Tibial nerve (tissue), 4 donors: ENCODE measurements at regions not wholly inside any gene's neighbourhood (a gene's known extent, or its start where the extent isn't known, plus 50 kb on each side); places are given as distances from the start of the nearest gene placed in this dataset.

Experiments used
- DNase-seq, 2 donors: peaks; one replicate each; pipeline ENCODE4 v3.0.0-alpha.2; 2019; ENCODE audit warnings: low spot score in 2 of 2
- H3K27ac ChIP-seq, 4 donors: fragments of 200-600 bp; sonication (generic) in 3 of 4; one replicate each; pipeline ENCODE4 v1.5.1; 2017 to 2019; ENCODE audit warnings: mild to moderate bottlenecking in 1 of 4
- H3K27me3 ChIP-seq, 2 donors: fragments of 200-600 bp; sonication (generic) in 1 of 2; one replicate each; pipeline versions ENCODE4 v1.5.1 to v1.6.0; 2017 to 2019
- H3K36me3 ChIP-seq, 3 donors: fragments of 200-600 bp; sonication (generic); one replicate each; pipeline ENCODE4 v1.5.1; 2018 to 2019
- H3K4me1 ChIP-seq, 4 donors: fragments of 200-600 bp; sonication (generic) in 3 of 4; one replicate each; pipeline ENCODE4 v1.5.1; 2017 to 2019
- H3K4me3 ChIP-seq, 4 donors: fragments of 200-600 bp; sonication (generic) in 3 of 4; one replicate each; pipeline ENCODE4 v1.5.1; 2017 to 2019; ENCODE audit warnings: mild to moderate bottlenecking in 1 of 4, moderate library complexity in 1 of 4
- H3K9me3 ChIP-seq, 4 donors: fragments of 200-600 bp; sonication (generic) in 3 of 4; one replicate each; pipeline ENCODE4 v1.5.1; 2017 to 2019
- EP300 ChIP-seq, 2 donors: sonication (generic); formaldehyde crosslinking; IDR thresholded peaks; one replicate each; pipeline ENCODE4 v1.6.1; 2017; ENCODE audit warnings: antibody characterized with exemption in 2 of 2, mild to moderate bottlenecking in 1 of 2
- POLR2A ChIP-seq, 2 donors: fragments of 450-650 bp; IDR thresholded peaks; one replicate each; pipeline ENCODE4 v1.6.1; 2017; ENCODE audit warnings: antibody characterized with exemption in 2 of 2, mild to moderate bottlenecking in 2 of 2, moderate library complexity in 2 of 2
- WGBS, 2 donors: methylation state at CpG; one replicate each; pipeline ENCODE4 v1.1.5; 2018; 5-methylcytosine and 5-hydroxymethylcytosine counted together
- TF ChIP-seq, protein P1 (sequence below), 5 experiments: fragments of 200-600 bp in 3 of 5; fragments of 450-650 bp in 2 of 5; sonication (generic) in 3 of 5; IDR thresholded peaks; one replicate each; pipeline ENCODE4 v1.5.1; 2016 to 2019; ENCODE audit warnings: antibody characterized with exemption in 5 of 5, mild to moderate bottlenecking in 3 of 5, moderate library complexity in 2 of 5

DNA sequence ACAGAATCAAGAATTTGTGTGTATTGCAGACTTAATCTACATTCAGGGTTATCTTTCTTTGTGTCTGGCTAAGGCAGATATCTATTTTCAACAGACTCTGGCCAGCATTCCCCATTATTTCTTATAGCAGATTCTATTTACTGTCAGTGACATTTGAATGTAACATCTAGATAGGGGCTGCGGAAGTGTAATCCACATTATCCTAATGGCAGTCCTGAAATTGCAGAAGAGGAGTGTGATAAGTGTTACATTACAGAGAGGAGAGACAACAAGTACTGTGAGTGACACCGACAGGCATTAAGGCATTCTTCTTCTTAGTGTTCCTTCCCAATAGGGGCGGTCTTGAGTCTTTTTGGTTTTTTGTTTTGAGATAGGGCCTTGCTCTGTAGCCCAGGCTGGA lies 598.2 kb upstream of the NXPH2 start:
- no peak for TF ChIP-seq EP300 (IDR thresholded peaks at IDR 0.05)
- TF ChIP-seq, protein P1, sequence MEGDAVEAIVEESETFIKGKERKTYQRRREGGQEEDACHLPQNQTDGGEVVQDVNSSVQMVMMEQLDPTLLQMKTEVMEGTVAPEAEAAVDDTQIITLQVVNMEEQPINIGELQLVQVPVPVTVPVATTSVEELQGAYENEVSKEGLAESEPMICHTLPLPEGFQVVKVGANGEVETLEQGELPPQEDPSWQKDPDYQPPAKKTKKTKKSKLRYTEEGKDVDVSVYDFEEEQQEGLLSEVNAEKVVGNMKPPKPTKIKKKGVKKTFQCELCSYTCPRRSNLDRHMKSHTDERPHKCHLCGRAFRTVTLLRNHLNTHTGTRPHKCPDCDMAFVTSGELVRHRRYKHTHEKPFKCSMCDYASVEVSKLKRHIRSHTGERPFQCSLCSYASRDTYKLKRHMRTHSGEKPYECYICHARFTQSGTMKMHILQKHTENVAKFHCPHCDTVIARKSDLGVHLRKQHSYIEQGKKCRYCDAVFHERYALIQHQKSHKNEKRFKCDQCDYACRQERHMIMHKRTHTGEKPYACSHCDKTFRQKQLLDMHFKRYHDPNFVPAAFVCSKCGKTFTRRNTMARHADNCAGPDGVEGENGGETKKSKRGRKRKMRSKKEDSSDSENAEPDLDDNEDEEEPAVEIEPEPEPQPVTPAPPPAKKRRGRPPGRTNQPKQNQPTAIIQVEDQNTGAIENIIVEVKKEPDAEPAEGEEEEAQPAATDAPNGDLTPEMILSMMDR (IDR thresholded peaks at IDR 0.05) = no peak
- TF ChIP-seq POLR2A (IDR thresholded peaks at IDR 0.05) = no peak
- Histone ChIP-seq H3K36me3 (no peaks in the 10 kb centered on the region), H3K4me1 (no peaks in the 10 kb centered on the region), H3K27ac (no peak overlapping the region), H3K9me3 (no peaks in the 10 kb centered on the region), H3K4me3 (no peak overlapping the region), H3K27me3 (no peaks in the 10 kb centered on the region)
- WGBS, 2 donors = 88 to 91% methylated on average over 3 of the region's 3 CpGs
- DNase-seq = no peak

DNA sequence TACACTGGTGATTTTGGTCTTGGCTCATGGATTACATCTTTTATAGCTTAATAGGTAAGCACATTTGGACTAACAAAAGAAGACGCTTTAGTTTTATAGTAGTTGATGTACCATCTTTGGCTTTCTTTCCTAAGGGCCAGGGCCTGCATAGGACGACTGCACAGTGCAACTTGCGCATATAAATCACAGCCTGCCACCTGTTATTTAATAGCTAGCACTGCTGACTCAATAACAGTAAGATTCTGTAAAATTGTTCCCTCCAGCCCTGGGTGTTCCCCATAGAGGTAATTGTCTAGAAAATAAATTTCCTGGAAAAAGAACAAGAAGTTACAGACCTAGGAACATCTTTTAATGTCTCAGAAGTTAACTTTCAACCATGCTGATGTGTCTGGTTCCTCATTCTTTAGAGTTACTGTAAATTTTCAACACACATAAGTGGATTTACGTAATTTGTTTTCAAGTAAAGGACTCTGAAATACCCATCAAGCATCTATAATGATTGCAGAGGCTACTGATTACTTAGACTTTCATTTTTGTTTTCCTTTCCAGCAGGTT lies 594.2 kb upstream of the NXPH2 start:
- TF ChIP-seq, protein P1 (IDR thresholded peaks at IDR 0.05) = no peak
- no peak for TF ChIP-seq EP300 (IDR thresholded peaks at IDR 0.05)
- no peak for TF ChIP-seq POLR2A (IDR thresholded peaks at IDR 0.05)

DNA sequence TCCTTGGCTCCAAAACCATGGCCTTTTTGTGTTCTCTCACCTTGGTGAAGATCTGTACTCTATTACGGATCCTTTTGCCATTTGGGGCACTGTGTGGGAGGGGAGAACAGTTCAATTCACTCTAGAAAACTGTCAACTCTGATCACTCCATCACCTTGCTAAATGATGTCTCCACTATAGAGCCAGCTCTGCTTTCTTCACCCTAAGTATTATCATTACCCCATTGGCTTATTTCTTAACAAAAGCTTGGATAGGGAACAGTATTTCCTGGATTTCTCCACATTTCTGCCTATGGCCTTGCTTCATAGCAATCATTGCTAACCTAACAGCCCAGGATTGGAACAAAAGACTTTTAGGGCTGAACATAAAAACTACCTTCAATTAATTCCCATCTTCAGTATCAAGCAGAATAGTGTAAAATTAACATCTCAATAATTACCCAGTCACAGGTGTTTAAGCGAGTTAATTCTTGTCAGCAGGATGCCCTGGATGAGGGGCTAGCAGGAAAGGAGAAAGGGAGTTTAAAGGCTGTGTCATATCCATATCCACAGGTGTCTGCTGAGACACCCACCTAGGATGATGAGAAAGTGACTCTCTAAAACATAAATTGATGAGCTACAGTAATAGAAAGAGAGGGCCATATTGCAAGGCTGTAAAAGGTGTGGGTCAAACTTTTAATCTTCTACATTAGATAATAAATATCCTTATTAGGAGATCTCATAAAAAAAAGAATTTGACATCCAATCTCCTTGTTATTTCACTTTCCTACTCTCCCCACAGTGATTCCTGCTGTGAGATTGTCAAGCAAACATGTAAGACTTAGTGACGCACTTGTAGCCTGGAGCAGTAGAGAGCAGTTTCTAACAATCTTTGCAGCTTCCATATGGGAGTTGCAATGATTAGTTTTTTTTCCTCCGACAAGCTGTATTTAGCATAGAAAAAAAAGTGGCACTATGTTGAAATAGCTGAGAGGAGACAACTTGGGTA lies 589.5 kb upstream of the NXPH2 start:
- TF ChIP-seq EP300 (IDR thresholded peaks at IDR 0.05) (no peak), POLR2A (IDR thresholded peaks at IDR 0.05) (no peak)
- TF ChIP-seq, protein P1 (IDR thresholded peaks at IDR 0.05) = no peak
- Histone ChIP-seq H3K27ac (no peak overlapping the region), H3K27me3 (no peaks in the 10 kb centered on the region), H3K4me1 (no peaks in the 10 kb centered on the region), H3K9me3 (no peaks in the 10 kb centered on the region), H3K4me3 (no peak overlapping the region), H3K36me3 (no peaks in the 10 kb centered on the region)
- 63 to 72% methylated on average over 4 of the region's 4 CpGs for WGBS, 2 donors
- DNase-seq = no peak

More for the DNA sequence above, 594.2 kb upstream of the NXPH2 start:
- H3K4me3 ChIP-seq = no peak overlapping the region
- no peaks in the 10 kb centered on the region for H3K4me1 ChIP-seq
- no peaks in the 10 kb centered on the region for H3K9me3 ChIP-seq
- 68 to 75% methylated on average over 4 of the region's 4 CpGs for WGBS, 2 donors
- H3K27me3 ChIP-seq = no peaks in the 10 kb centered on the region
- H3K27ac ChIP-seq = no peak overlapping the region
- no peaks in the 10 kb centered on the region for H3K36me3 ChIP-seq
- DNase-seq = no peak

DNA sequence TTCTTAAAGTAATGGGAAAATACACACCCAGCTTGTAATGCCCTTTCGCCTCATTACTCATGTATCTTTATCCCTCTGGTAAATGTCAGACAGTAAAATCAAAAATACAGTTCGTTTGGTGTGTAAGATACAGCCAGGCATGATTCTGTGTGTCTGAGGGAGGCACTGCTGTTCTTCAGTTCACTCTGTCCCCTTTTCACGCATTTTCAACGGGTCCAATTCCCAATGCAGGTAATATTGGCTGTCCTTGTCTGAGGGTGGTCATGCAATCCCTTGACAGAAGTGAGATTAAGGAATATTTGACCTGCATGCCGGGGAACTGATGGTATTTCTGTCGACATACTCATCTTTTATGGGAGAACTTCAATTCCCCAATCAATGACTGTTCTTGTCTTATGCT lies 587.2 kb upstream of the NXPH2 start:
- Histone ChIP-seq H3K4me3 (no peak overlapping the region), H3K27me3 (no peaks in the 10 kb centered on the region), H3K36me3 (no peaks in the 10 kb centered on the region), H3K9me3 (no peaks in the 10 kb centered on the region), H3K4me1 (no peaks in the 10 kb centered on the region), H3K27ac (no peak overlapping the region)
- no peak for DNase-seq
- TF ChIP-seq, protein P1 (IDR thresholded peaks at IDR 0.05) = no peak
- no peak for TF ChIP-seq EP300 (IDR thresholded peaks at IDR 0.05)
- 58 to 62% methylated on average over 6 of the region's 6 CpGs for WGBS, 2 donors

DNA sequence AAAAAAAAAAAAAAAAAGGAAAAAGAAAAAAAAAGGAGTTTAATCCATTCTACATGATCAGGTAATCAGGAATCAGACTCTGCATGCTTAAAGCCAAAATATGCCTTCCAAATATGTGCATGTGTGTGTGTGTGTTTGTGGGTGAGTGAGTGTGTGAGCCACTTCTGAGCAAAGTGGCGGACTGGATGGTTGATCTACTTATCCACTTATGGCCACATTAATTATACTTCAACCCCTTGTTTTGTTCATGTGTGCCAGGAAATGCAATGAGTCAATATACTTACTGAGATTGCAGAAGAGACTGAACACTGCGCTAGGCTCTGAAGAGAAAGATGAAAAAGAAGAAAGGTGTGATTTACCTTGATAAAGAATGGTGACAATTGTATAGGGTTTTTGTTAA lies 586.5 kb upstream of the NXPH2 start:
- WGBS, 2 donors = 96 to 100% methylated on average over 2 of the region's 2 CpGs
- H3K4me3 ChIP-seq = no peak overlapping the region
- no peaks in the 10 kb centered on the region for H3K4me1 ChIP-seq
- no peak for DNase-seq
- H3K36me3 ChIP-seq = no peaks in the 10 kb centered on the region
- no peaks in the 10 kb centered on the region for H3K27me3 ChIP-seq
- no peak overlapping the region for H3K27ac ChIP-seq
- TF ChIP-seq POLR2A (IDR thresholded peaks at IDR 0.05) (no peak), EP300 (IDR thresholded peaks at IDR 0.05) (no peak)
- TF ChIP-seq, protein P1 (IDR thresholded peaks at IDR 0.05) = no peak
- no peaks in the 10 kb centered on the region for H3K9me3 ChIP-seq
